ENCODE measurements at regions not wholly inside any gene's neighbourhood (a gene's known extent, or its start where the extent isn't known, plus 50 kb on each side); places are given as distances from the start of the nearest gene placed in this dataset.

DNA sequence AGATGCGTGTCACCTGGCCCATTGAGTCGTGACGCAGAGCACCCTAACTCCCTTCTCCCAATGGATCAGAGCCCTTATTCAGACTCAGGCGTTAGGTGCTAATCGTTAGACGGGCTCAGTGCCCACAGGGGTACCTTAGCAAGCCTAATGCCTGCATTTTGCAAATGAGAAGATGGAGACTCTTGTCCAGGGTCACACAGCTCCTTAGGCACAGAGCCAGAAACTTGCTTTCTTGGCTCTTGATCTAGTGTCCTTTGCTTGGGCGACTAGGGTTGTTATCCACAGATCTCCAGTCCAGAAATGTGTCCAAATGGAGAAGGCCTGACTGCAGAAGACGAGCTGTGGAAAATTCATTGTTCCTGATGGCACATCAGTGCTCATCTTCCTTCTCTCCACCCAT, 85.1 kb downstream of the C13orf42 start:
- no peak for TF ChIP-seq EZH2 (IDR thresholded peaks at IDR 0.05; ENCODE audit: insufficient read depth, poor library complexity, severe bottlenecking)
- no peak for TF ChIP-seq EZH2phosphoT487 (IDR thresholded peaks at IDR 0.05; ENCODE audit: insufficient read depth, low read depth)

All from GM23248 (cell line).